GM18499 (cell line): ENCODE measurements at regions not wholly inside any gene's neighbourhood (a gene's known extent, or its start where the extent isn't known, plus 50 kb on each side); places are given as distances from the start of the nearest gene placed in this dataset.
A peak's percentile ranks its signal among the peaks of the same experiment; 100 is the strongest.

Source experiments
- ATAC-seq: cut with Tn5 transposase; IDR thresholded peaks from one replicate; pipeline ENCODE4 v1.9.1; 2021; ENCODE audit warnings: moderate number of reproducible peaks; ENCODE audit not compliant: insufficient read depth, unreplicated experiment

- ATAC-seq, result no peak
Observed at GRCh38 chr6:74805916-74806696, 399.7 kb downstream of the COL12A1 start.

- no peak for ATAC-seq
Observed at GRCh38 chr6:74798302-74798701, 407.6 kb downstream of the COL12A1 start.

- ATAC-seq, result no peak
Observed at GRCh38 chr6:74785236-74785635, 420.6 kb downstream of the COL12A1 start.

GRCh38 chr6:74782346-74782745 lies 423.5 kb downstream of the COL12A1 start:
- ATAC-seq, result no peak

GRCh38 chr6:74780831-74781230 lies 425.0 kb downstream of the COL12A1 start:
- no peak for ATAC-seq

- ATAC-seq, result no peak
Observed at GRCh38 chr6:74768738-74769137, 437.1 kb downstream of the COL12A1 start.

GRCh38 chr6:74768120-74768519 lies 437.7 kb downstream of the COL12A1 start:
- ATAC-seq, result no peak

GRCh38 chr6:74765486-74765885 lies 440.4 kb downstream of the COL12A1 start:
- ATAC-seq, result no peak

GRCh38 chr6:74764486-74764885 lies 441.4 kb downstream of the COL12A1 start:
- ATAC-seq, result no peak

- no peak for ATAC-seq
Observed at GRCh38 chr6:74762841-74763240, 443.0 kb downstream of the COL12A1 start.

GRCh38 chr6:74757813-74758212 lies 448.0 kb downstream of the COL12A1 start:
- no peak for ATAC-seq

- ATAC-seq, result no peak
Observed at GRCh38 chr6:74756923-74757322, 448.9 kb downstream of the COL12A1 start.

- no peak for ATAC-seq
Observed at GRCh38 chr6:74755778-74756177, 450.1 kb downstream of the COL12A1 start.

GRCh38 chr6:74755196-74755595 lies 450.7 kb downstream of the COL12A1 start:
- ATAC-seq, result no peak

GRCh38 chr6:74753883-74754600 lies 451.8 kb downstream of the COL12A1 start:
- no peak for ATAC-seq

GRCh38 chr6:74752303-74752702 lies 453.6 kb downstream of the COL12A1 start:
- no peak for ATAC-seq

GRCh38 chr6:74750826-74751225 lies 455.0 kb downstream of the COL12A1 start:
- ATAC-seq, result no peak

GRCh38 chr6:74749211-74750147 lies 456.4 kb downstream of the COL12A1 start:
- ATAC-seq, result peak; percentile 73

- ATAC-seq, result no peak
Observed at GRCh38 chr6:74745670-74746069, 460.2 kb downstream of the COL12A1 start.

GRCh38 chr6:74742793-74743508 lies 462.9 kb downstream of the COL12A1 start:
- no peak for ATAC-seq
